ENCODE measurements at regions not wholly inside any gene's neighbourhood (a gene's known extent, or its start where the extent isn't known, plus 50 kb on each side); places are given as distances from the start of the nearest gene placed in this dataset.
"Not testable (repeated sequence)": the region's sequence is repeated elsewhere in the genome, so short reads cannot be mapped to it uniquely, and the experiment has no call there.

DNA sequence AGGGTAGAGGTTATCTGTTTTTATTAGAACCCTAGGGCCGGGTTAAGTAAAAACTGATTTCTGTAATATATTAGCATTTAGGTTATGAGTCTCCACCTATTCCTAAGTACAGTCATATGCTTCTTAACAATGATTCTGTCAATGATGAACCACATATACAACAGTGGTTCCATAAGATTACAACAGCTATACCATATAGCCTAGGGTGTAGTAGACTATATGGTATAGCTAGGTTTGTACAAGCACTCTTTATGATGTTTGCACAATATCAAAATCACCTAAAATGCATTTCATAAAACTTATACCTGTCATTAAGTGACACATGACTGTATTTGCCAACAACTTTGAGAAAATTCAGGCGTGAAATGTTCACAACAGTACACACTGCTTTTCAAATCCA is 110.6 kb downstream of the RPL10L start:
- Histone ChIP-seq H3K27me3 (replicated peaks; ENCODE audit: insufficient read depth) (no peaks in the 10 kb centered on the region), H3K36me3 (ENCODE audit: low read depth) (no peaks in the 10 kb centered on the region), H3K9me2 (ENCODE audit: insufficient read depth) (no peaks in the 10 kb centered on the region), H3K9ac (no peak overlapping the region), H3K9me3 (ENCODE audit: low read depth) (no peaks in the 10 kb centered on the region), H3K27ac (no peak overlapping the region), H3K4me2 (ENCODE audit: unreplicated experiment) (no peak overlapping the region), H4K20me1 (ENCODE audit: insufficient read depth) (no peaks in the 10 kb centered on the region), H3K79me2 (ENCODE audit: insufficient read depth) (no peaks in the 10 kb centered on the region), H3K4me1 (ENCODE audit: insufficient read depth) (no peaks in the 10 kb centered on the region), H3K4me3 (no peak overlapping the region), H3F3A (ENCODE audit: insufficient read depth) (no peaks in the 10 kb centered on the region), H2AFZ (no peak overlapping the region)
- 11 to 20% methylated on average over 2 of the region's 2 CpGs for WGBS, 2 experiments (ENCODE audit: low coverage in 1 of 2, low lambda C conversion rate in 2 of 2, missing lambda C conversion rate in 2 of 2)
- in situ Hi-C loops (cut with MboI): no loop called here
- no peak for DNase-seq
- TF ChIP-seq EZH2 (IDR thresholded peaks at IDR 0.05; ENCODE audit: insufficient read depth, poor library complexity, severe bottlenecking) (no peak), EZH2phosphoT487 (IDR thresholded peaks at IDR 0.05; ENCODE audit: insufficient read depth, low read depth) (no peak)

DNA sequence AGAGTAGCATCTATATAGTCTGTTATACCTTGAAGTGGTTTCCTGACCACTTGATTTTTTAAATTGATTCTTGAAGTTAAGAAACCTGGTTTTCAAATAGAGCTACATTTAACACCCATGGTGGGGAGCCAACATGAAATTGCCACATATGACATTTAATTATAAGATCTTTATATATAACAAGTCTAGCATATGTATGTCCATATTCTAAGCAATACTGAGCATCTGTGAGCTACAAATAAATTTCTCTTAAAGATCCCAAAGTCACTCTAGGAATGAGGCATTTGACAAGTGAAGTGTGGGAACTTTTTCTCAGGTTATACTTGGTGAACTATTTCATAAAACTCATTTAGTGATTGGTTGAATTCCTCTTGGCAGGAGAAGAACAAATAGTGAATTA is 132.5 kb downstream of the RPL10L start:
- H3F3A ChIP-seq (ENCODE audit: insufficient read depth): no peaks in the 10 kb centered on the region
- H4K20me1 ChIP-seq (ENCODE audit: insufficient read depth): no peaks in the 10 kb centered on the region
- H3K79me2 ChIP-seq (ENCODE audit: insufficient read depth): no peaks in the 10 kb centered on the region
- no peak overlapping the region for H3K4me3 ChIP-seq
- no peak overlapping the region for H3K9ac ChIP-seq
- H3K4me2 ChIP-seq (ENCODE audit: unreplicated experiment): no peak overlapping the region
- no peaks in the 10 kb centered on the region for H3K9me3 ChIP-seq (ENCODE audit: low read depth)
- H3K27ac ChIP-seq: no peak overlapping the region
- H3K4me1 ChIP-seq (ENCODE audit: insufficient read depth): no peaks in the 10 kb centered on the region
- H3K27me3 ChIP-seq (replicated peaks; ENCODE audit: insufficient read depth): no peaks in the 10 kb centered on the region
- no peak for TF ChIP-seq EZH2 (IDR thresholded peaks at IDR 0.05; ENCODE audit: insufficient read depth, poor library complexity, severe bottlenecking)
- TF ChIP-seq EZH2phosphoT487 (IDR thresholded peaks at IDR 0.05; ENCODE audit: insufficient read depth, low read depth): no peak
- no peaks in the 10 kb centered on the region for H3K36me3 ChIP-seq (ENCODE audit: low read depth)
- in situ Hi-C loops (cut with MboI): no loop called here
- no peaks in the 10 kb centered on the region for H3K9me2 ChIP-seq (ENCODE audit: insufficient read depth)
- H2AFZ ChIP-seq: no peak overlapping the region
- no peak for DNase-seq

DNA sequence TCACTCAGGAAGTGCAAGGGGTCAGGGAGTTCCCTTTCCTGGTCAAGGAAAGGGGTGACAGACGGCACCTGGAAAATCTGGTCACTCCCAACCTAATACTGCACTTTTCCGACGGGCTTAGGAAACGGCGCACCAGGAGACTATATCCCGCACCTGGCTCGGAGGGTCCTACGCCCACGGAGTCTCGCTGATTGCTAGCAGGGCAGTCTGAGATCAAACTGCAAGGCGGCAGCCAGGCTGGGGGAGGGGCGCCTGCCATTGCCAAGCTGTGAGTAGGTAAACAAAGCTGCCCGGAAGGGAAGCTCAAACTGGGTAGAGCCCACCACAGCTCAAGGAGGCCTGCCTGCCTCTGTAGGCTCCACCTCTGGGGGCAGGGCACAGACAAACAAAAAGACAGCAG is 142.8 kb downstream of the RPL10L start:
- 69 to 72% methylated on average over 8 to 13 of the region's 13 CpGs for WGBS, 2 experiments (ENCODE audit: low coverage in 1 of 2, low lambda C conversion rate in 2 of 2, missing lambda C conversion rate in 2 of 2)
- H3K27me3 ChIP-seq (replicated peaks; ENCODE audit: insufficient read depth); H3K9ac ChIP-seq; H3K4me3 ChIP-seq; H2AFZ ChIP-seq; H4K20me1 ChIP-seq (ENCODE audit: insufficient read depth); H3K27ac ChIP-seq; H3F3A ChIP-seq (ENCODE audit: insufficient read depth); H3K9me3 ChIP-seq (ENCODE audit: low read depth); H3K4me1 ChIP-seq (ENCODE audit: insufficient read depth); H3K4me2 ChIP-seq (ENCODE audit: unreplicated experiment); H3K79me2 ChIP-seq (ENCODE audit: insufficient read depth); H3K9me2 ChIP-seq (ENCODE audit: insufficient read depth); DNase-seq; in situ Hi-C loops (cut with MboI); H3K36me3 ChIP-seq (ENCODE audit: low read depth): not testable (repeated sequence)

DNA sequence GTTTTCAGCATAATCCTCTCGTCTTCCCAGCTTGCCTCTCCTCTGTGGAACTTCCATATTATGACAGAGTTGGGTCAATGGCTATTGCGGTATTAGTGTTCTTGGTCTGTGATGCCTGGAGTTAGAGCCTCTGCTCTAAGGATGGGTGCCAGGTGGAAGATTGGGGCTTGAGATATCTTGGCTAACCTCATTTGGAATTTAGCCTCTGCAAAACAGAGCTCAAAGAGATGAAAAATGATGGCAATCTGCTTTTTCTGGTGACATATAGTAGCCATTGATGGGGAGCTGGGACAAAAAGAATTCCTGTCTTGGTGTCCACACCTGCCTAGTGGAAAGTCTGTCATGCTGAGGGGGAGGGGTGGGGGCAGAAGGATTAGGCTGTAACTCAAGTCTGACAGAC is 152.1 kb downstream of the RPL10L start:
- no peak for DNase-seq
- no peaks in the 10 kb centered on the region for H3K27me3 ChIP-seq (replicated peaks; ENCODE audit: insufficient read depth)
- H3K4me1 ChIP-seq (ENCODE audit: insufficient read depth): no peaks in the 10 kb centered on the region
- in situ Hi-C loops (cut with MboI): no loop called here
- no peak overlapping the region for H2AFZ ChIP-seq
- no peak overlapping the region for H3K4me2 ChIP-seq (ENCODE audit: unreplicated experiment)
- no peaks in the 10 kb centered on the region for H3K9me2 ChIP-seq (ENCODE audit: insufficient read depth)
- H3K79me2 ChIP-seq (ENCODE audit: insufficient read depth): no peaks in the 10 kb centered on the region
- no peaks in the 10 kb centered on the region for H3K36me3 ChIP-seq (ENCODE audit: low read depth)
- no peaks in the 10 kb centered on the region for H3F3A ChIP-seq (ENCODE audit: insufficient read depth)
- no peak overlapping the region for H3K9ac ChIP-seq
- H4K20me1 ChIP-seq (ENCODE audit: insufficient read depth): no peaks in the 10 kb centered on the region
- 13 to 25% methylated on average over 2 of the region's 2 CpGs for WGBS, 2 experiments (ENCODE audit: low coverage in 1 of 2, low lambda C conversion rate in 2 of 2, missing lambda C conversion rate in 2 of 2)
- no peak for TF ChIP-seq EZH2phosphoT487 (IDR thresholded peaks at IDR 0.05; ENCODE audit: insufficient read depth, low read depth)
- TF ChIP-seq EZH2 (IDR thresholded peaks at IDR 0.05; ENCODE audit: insufficient read depth, poor library complexity, severe bottlenecking): no peak
- no peak overlapping the region for H3K4me3 ChIP-seq
- H3K27ac ChIP-seq: no peak overlapping the region
- no peaks in the 10 kb centered on the region for H3K9me3 ChIP-seq (ENCODE audit: low read depth)

DNA sequence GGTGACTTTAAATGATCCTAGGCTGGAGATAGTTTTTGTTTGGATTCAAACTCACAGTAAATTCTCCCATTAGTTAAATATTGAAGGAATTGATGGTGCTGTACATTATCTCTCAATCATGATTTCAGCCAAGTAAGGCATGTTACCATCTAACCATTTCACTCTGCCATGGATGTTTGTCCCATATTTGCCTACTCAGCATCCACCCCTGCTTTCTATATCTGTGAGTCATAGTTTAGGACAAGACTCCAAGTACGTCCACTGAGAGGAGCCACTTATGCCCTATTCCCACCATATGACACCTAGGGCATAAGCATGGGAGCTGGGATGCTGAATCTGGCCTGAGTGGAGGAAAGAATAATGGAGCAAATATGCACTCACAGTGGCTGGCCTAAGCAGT is 155.2 kb downstream of the RPL10L start:
- no peaks in the 10 kb centered on the region for H4K20me1 ChIP-seq (ENCODE audit: insufficient read depth)
- WGBS, 2 experiments (ENCODE audit: low coverage in 1 of 2, low lambda C conversion rate in 2 of 2, missing lambda C conversion rate in 2 of 2): 14 to 20% methylated on average over 1 of the region's 1 CpG
- H3K36me3 ChIP-seq (ENCODE audit: low read depth): no peaks in the 10 kb centered on the region
- no peak overlapping the region for H3K4me2 ChIP-seq (ENCODE audit: unreplicated experiment)
- H3K27me3 ChIP-seq (replicated peaks; ENCODE audit: insufficient read depth): no peaks in the 10 kb centered on the region
- DNase-seq: no peak
- no peaks in the 10 kb centered on the region for H3F3A ChIP-seq (ENCODE audit: insufficient read depth)
- TF ChIP-seq EZH2 (IDR thresholded peaks at IDR 0.05; ENCODE audit: insufficient read depth, poor library complexity, severe bottlenecking): no peak
- TF ChIP-seq EZH2phosphoT487 (IDR thresholded peaks at IDR 0.05; ENCODE audit: insufficient read depth, low read depth): no peak
- no peak overlapping the region for H3K27ac ChIP-seq
- in situ Hi-C loops (cut with MboI): no loop called here
- no peaks in the 10 kb centered on the region for H3K9me2 ChIP-seq (ENCODE audit: insufficient read depth)
- no peak overlapping the region for H3K9ac ChIP-seq
- no peak overlapping the region for H2AFZ ChIP-seq
- no peaks in the 10 kb centered on the region for H3K9me3 ChIP-seq (ENCODE audit: low read depth)
- no peaks in the 10 kb centered on the region for H3K4me1 ChIP-seq (ENCODE audit: insufficient read depth)
- no peaks in the 10 kb centered on the region for H3K79me2 ChIP-seq (ENCODE audit: insufficient read depth)
- H3K4me3 ChIP-seq: no peak overlapping the region
